OCI-LY7 (cell line): ENCODE measurements at regions not wholly inside any gene's neighbourhood (a gene's known extent, or its start where the extent isn't known, plus 50 kb on each side); places are given as distances from the start of the nearest gene placed in this dataset.

Experiments used
- CTCF ChIP-seq: fragments of 200-600 bp; sonication (generic); conservative IDR thresholded peaks from 2 replicates; pipeline ENCODE4 v1.5.1; 2014; ENCODE audit warnings: mild to moderate bottlenecking, antibody characterized with exemption, low read length, moderate library complexity, mixed read lengths
- EZH2phosphoT487 ChIP-seq: fragments of 200-600 bp; sonication (generic); IDR thresholded peaks from 2 replicates; pipeline ENCODE4 v1.6.1; 2018; ENCODE audit warnings: low read depth, borderline replicate concordance, mild to moderate bottlenecking, mixed run types, antibody characterized with exemption, low read length, moderate library complexity, mixed read lengths

DNA sequence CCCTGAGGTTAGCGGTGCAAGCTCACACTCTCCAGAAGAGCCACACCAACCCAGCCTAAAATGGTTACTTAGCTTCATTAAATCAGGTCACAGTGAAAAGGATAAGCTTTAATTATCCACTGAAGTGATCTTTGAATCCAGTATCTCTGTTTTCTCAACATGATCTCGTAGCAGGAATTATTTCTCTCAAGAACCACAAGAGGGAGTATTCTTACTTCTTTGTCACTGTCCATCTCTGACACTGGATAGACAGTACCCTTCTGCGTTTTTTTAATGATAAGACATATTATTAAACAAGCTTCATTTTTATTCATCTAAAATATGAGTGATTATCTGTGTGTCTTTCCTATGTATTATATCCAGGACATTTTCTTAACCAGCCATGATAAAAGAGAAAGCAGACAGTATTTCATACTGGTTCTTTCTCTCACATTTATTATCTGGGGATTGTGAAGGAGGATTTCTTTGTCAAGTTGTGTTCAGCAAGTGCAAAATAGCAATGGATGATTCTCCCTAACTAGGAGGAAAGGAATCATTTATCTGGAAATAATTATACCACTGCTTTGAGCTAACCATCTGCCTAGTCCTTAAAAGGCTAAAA, 105.4 kb upstream of the CCDC54 start:
- TF ChIP-seq CTCF (peak; percentile 92), EZH2phosphoT487 (no peak)
